HEK293 (cell line): ENCODE measurements at regions not wholly inside any gene's neighbourhood (a gene's known extent, or its start where the extent isn't known, plus 50 kb on each side); places are given as distances from the start of the nearest gene placed in this dataset.

Experiments used
- CTCF ChIA-PET: fragments of 350-600 bp; formaldehyde crosslinking; extraction: SDS; loops from one replicate; lab custom pipeline; 2021; ENCODE audit warnings: antibody characterized with exemption; lab: Yijun Ruan, JAX
- POLR2A ChIA-PET: fragments of 300-600 bp; formaldehyde crosslinking; extraction: SDS; loops from one replicate; lab custom pipeline; 2020; ENCODE audit warnings: antibody characterized with exemption, inconsistent platforms; lab: Yijun Ruan, JAX
- H3K27ac ChIP-seq: fragments of 200-500 bp; sonication (Bioruptor generic); 2 replicates; pipeline ENCODE4 v1.5.1; 2014; ENCODE audit warnings: low read depth, low read length, control low read depth, inconsistent platforms; ENCODE audit errors: extremely low read depth
- H3K36me3 ChIP-seq, 2 experiments: fragments of 200-500 bp in 1 of 2; sonication (Bioruptor generic) in 1 of 2; 1 replicate in 1 of 2; 2 replicates in 1 of 2; pipeline ENCODE4 v1.5.1; 2014 to 2017; ENCODE audit warnings: inconsistent platforms in 2 of 2, low read length in 2 of 2; ENCODE audit not compliant: control insufficient read depth in 2 of 2, insufficient read depth in 1 of 2
- H3K4me1 ChIP-seq: fragments of 200-500 bp; sonication (Bioruptor generic); 2 replicates; pipeline ENCODE4 v1.5.1; 2014; ENCODE audit warnings: mild to moderate bottlenecking, low read length, inconsistent platforms; ENCODE audit not compliant: control insufficient read depth, insufficient read depth
- H3K4me3 ChIP-seq: 2 replicates; pipeline ENCODE4 v1.5.1; 2011; ENCODE audit warnings: low read depth, mild to moderate bottlenecking, control low read depth, low read length, moderate library complexity
- H3K9me3 ChIP-seq: fragments of 200-500 bp; sonication (Bioruptor generic); 2 replicates; pipeline ENCODE4 v1.5.1; 2014; ENCODE audit warnings: low read depth, low read length, inconsistent platforms; ENCODE audit not compliant: control insufficient read depth, insufficient read depth
- HOXA7 ChIP-seq: sonication (generic); formaldehyde crosslinking; IDR thresholded peaks from 2 replicates; pipeline ENCODE4 v1.8.1; 2022; ENCODE audit warnings: missing genetic modification reagents, borderline replicate concordance
- KLF1 ChIP-seq: fragments of 450-650 bp; formaldehyde crosslinking; IDR thresholded peaks from 2 replicates; pipeline ENCODE4 v1.5.1; 2016; ENCODE audit warnings: missing biosample characterization, missing genetic modification characterization
- MYNN ChIP-seq: fragments of 450-650 bp; formaldehyde crosslinking; IDR thresholded peaks from 2 replicates; pipeline ENCODE4 v1.5.1; 2016; ENCODE audit warnings: missing biosample characterization, missing genetic modification characterization, borderline replicate concordance
- PRDM4 ChIP-seq: fragments of 450-650 bp; formaldehyde crosslinking; IDR thresholded peaks from 2 replicates; pipeline ENCODE4 v1.5.1; 2017; ENCODE audit warnings: missing biosample characterization, missing genetic modification characterization
- SETDB1 ChIP-seq: IDR thresholded peaks from one replicate; pipeline ENCODE4 v1.6.1; 2017; ENCODE audit warnings: mild to moderate bottlenecking, low read length, moderate library complexity, mixed read lengths; ENCODE audit not compliant: insufficient read length
- ZFP41 ChIP-seq: fragments of 450-650 bp; formaldehyde crosslinking; IDR thresholded peaks from 2 replicates; pipeline ENCODE4 v1.5.1; 2016; ENCODE audit warnings: missing biosample characterization, missing genetic modification characterization, borderline replicate concordance
- ZNF214 ChIP-seq: fragments of 450-650 bp; formaldehyde crosslinking; IDR thresholded peaks from 2 replicates; pipeline ENCODE4 v1.5.1; 2017; ENCODE audit warnings: missing biosample characterization, mild to moderate bottlenecking, missing genetic modification characterization, borderline replicate concordance
- ZNF23 ChIP-seq: fragments of 450-650 bp; formaldehyde crosslinking; IDR thresholded peaks from 2 replicates; pipeline ENCODE4 v1.5.1; 2016; ENCODE audit warnings: missing biosample characterization, missing genetic modification characterization, borderline replicate concordance
- ZNF292 ChIP-seq: fragments of 450-650 bp; formaldehyde crosslinking; IDR thresholded peaks from 2 replicates; pipeline ENCODE4 v1.5.1; 2016; ENCODE audit warnings: low read depth, missing biosample characterization, missing genetic modification characterization, borderline replicate concordance
- ZNF513 ChIP-seq: fragments of 450-650 bp; IDR thresholded peaks from 2 replicates; pipeline ENCODE4 v1.5.1; 2018; ENCODE audit warnings: missing biosample characterization, missing genetic modification characterization
- ZNF529 ChIP-seq: fragments of 450-650 bp; formaldehyde crosslinking; IDR thresholded peaks from 2 replicates; pipeline ENCODE4 v1.5.1; 2017; ENCODE audit warnings: missing genetic modification characterization, missing biosample characterization; ENCODE audit not compliant: insufficient replicate concordance
- ZNF530 ChIP-seq: fragments of 450-650 bp; formaldehyde crosslinking; IDR thresholded peaks from 2 replicates; pipeline ENCODE4 v1.5.1; 2016; ENCODE audit warnings: low read depth, missing biosample characterization, missing genetic modification characterization
- ZNF580 ChIP-seq: fragments of 450-650 bp; formaldehyde crosslinking; IDR thresholded peaks from 2 replicates; pipeline ENCODE4 v1.5.1; 2016; ENCODE audit warnings: missing biosample characterization, missing genetic modification characterization
- TF ChIP-seq, protein P1 (sequence below): fragments of 450-650 bp; formaldehyde crosslinking; IDR thresholded peaks from 2 replicates; pipeline ENCODE4 v1.5.1; 2016; ENCODE audit warnings: missing biosample characterization, missing genetic modification characterization
- TF ChIP-seq, protein P2 (sequence below): IDR thresholded peaks from 2 replicates; pipeline ENCODE4 v1.6.1; 2011; ENCODE audit warnings: mild to moderate bottlenecking, low read depth, low read length, borderline replicate concordance

DNA sequence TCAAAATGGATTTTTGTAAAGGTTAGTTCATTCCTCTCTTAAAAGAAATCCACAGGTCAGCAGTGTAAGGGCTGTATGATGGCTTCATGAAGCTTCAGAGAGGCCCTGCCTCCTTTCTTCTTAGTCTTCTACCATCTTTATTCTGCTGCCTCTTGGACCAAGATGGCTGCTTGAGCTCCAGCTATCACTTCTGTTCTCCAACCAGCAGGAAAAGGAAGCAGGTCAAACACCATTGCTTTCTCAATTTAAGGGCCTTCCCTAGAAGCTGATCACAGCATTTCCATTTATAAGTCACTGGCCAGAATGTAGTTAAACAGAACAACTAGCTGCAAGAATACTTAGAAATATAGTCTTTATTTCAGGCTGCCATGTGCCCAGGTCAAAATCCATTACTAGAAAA is 336.8 kb upstream of the KLF3 start:
- POLR2A ChIA-PET, result no interaction called here
- Histone ChIP-seq H3K4me1 (no peaks in the 10 kb centered on the region), H3K27ac (no peak overlapping the region), H3K36me3 (no peaks in the 10 kb centered on the region), H3K9me3 (no peaks in the 10 kb centered on the region), H3K4me3 (no peak overlapping the region)
- TF ChIP-seq ZNF580 (tag by site-specific recombination) (peak; percentile 17; the same call in 1 of the 2 replicates), SETDB1 (peak; percentile 17), ZNF529 (tag by site-specific recombination) (no peak)
- TF ChIP-seq, protein P1, sequence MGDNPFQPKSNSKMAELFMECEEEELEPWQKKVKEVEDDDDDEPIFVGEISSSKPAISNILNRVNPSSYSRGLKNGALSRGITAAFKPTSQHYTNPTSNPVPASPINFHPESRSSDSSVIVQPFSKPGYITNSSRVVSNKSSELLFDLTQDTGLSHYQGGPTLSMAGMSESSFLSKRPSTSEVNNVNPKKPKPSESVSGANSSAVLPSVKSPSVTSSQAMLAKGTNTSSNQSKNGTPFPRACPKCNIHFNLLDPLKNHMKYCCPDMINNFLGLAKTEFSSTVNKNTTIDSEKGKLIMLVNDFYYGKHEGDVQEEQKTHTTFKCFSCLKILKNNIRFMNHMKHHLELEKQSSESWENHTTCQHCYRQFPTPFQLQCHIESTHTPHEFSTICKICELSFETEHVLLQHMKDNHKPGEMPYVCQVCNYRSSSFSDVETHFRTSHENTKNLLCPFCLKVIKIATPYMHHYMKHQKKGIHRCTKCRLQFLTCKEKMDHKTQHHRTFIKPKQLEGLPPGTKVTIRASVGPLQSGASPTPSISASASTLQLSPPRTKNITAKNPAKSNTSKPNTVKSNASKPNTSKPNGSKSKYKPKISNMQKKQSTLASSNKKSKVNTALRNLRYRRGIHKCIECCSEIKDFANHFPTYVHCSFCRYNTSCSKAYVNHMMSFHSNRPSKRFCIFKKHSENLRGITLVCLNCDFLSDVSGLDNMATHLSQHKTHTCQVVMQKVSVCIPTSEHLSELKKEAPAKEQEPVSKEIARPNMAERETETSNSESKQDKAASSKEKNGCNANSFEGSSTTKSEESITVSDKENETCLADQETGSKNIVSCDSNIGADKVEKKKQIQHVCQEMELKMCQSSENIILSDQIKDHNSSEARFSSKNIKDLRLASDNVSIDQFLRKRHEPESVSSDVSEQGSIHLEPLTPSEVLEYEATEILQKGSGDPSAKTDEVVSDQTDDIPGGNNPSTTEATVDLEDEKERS (tag by site-specific recombination), result 0 out of 2 replicates have a peak, but pooled peaks have one; percentile 35
- CTCF ChIA-PET, result interaction anchor here (1.4 kb wide), 1 partner anchor 147 kb away, joined by 6 read pairs; no protein-coding TSS in a partner anchor

GRCh38 chr4:38328989-38329729 is 334.8 kb upstream of the KLF3 start:
- H3K4me1 ChIP-seq, result no peaks in the 10 kb centered on the region
- no peaks in the 10 kb centered on the region for H3K9me3 ChIP-seq
- TF ChIP-seq KLF1 (tag by site-specific recombination) (no peak), ZNF214 (tag by site-specific recombination) (no peak), ZNF513 (tag by site-specific recombination) (peak; percentile 42; the same call in 1 of the 2 replicates), PRDM4 (tag by site-specific recombination) (peak; percentile 38; the same call in 1 of the 2 replicates), ZNF529 (tag by site-specific recombination) (no peak), ZNF530 (no peak)
- POLR2A ChIA-PET, result interaction anchor here (0.6 kb wide), 1 partner anchor 185 kb away, joined by 4 read pairs; no protein-coding TSS in a partner anchor
- H3K27ac ChIP-seq, result no peak overlapping the region
- H3K4me3 ChIP-seq, result no peak overlapping the region
- H3K36me3 ChIP-seq, result no peaks in the 10 kb centered on the region
- CTCF ChIA-PET, result interaction anchor here (0.6 to 1.3 kb wide), 2 partner anchors 9 to 417 kb away, joined by 4 read pairs; no protein-coding TSS in a partner anchor

DNA sequence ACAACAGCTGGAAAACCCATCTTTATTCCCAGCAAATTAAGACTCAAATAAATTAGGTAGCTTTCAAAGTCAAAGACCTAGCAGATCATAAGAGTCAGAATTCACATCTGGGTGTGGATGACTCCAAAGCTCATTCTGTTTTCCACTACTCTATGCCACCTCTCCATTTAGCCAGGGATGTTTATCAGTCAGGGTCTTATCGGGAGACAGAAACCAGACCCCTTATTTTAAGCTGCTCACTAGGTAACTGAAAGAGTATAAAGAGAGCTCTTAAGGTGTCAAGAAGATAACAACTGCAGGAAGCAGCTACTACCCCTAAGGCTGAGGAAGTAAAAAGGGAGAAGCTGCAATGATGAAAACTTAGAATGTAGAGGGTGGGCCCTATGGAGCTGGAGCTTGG is 333.7 kb upstream of the KLF3 start:
- no peak overlapping the region for H3K4me3 ChIP-seq
- CTCF ChIA-PET, result interaction anchor here (1.3 kb wide), 1 partner anchor 10 kb away, joined by 4 read pairs; no protein-coding TSS in a partner anchor
- TF ChIP-seq HOXA7 (CRISPR knock-in tag) (no peak), ZNF23 (tag by site-specific recombination) (no peak), ZFP41 (no peak), ZNF580 (tag by site-specific recombination) (no peak), MYNN (tag by site-specific recombination) (no peak), ZNF292 (tag by site-specific recombination) (no peak)
- TF ChIP-seq, protein P2, sequence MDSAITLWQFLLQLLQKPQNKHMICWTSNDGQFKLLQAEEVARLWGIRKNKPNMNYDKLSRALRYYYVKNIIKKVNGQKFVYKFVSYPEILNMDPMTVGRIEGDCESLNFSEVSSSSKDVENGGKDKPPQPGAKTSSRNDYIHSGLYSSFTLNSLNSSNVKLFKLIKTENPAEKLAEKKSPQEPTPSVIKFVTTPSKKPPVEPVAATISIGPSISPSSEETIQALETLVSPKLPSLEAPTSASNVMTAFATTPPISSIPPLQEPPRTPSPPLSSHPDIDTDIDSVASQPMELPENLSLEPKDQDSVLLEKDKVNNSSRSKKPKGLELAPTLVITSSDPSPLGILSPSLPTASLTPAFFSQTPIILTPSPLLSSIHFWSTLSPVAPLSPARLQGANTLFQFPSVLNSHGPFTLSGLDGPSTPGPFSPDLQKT, result no peak

More for the DNA sequence above, 333.7 kb upstream of the KLF3 start:
- H3K4me1 ChIP-seq, result no peaks in the 10 kb centered on the region
- no peak overlapping the region for H3K27ac ChIP-seq
- no peaks in the 10 kb centered on the region for H3K36me3 ChIP-seq
- POLR2A ChIA-PET, result interaction anchor here (0.5 kb wide), 1 partner anchor 263 kb away, joined by 4 read pairs; no protein-coding TSS in a partner anchor
- H3K9me3 ChIP-seq, result no peaks in the 10 kb centered on the region
